ENCODE measurements at regions not wholly inside any gene's neighbourhood (a gene's known extent, or its start where the extent isn't known, plus 50 kb on each side); places are given as distances from the start of the nearest gene placed in this dataset.

DNA sequence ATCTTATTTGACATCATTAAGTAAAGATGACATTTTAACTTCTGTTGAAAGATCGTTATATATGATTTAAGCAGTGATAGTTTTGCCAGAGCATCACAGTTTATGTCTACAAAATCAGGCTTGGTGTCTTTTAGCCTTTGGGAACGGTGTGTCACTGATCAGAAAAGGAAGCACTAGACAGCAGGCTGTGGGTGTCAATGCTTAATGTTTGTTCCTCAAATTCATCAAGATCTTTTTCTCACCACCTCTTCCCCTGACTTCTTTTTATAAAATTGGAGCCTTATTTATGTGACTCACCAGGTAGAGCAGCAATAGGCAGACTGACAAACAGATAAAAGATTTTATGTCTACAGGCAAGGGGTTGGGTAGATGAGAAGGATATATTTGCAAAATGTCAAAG lies 1558.5 kb downstream of the EFNB2 start:
- TF ChIP-seq POLR2A (IDR thresholded peaks at IDR 0.05) (no peak), CTCF (IDR thresholded peaks at IDR 0.05) (no peak), POLR2AphosphoS5 (IDR thresholded peaks at IDR 0.05) (no peak)

Measured in gastroesophageal sphincter (tissue), 3 donors.